Epidermal melanocyte (primary cell): ENCODE measurements at regions not wholly inside any gene's neighbourhood (a gene's known extent, or its start where the extent isn't known, plus 50 kb on each side); places are given as distances from the start of the nearest gene placed in this dataset.

Experiments used
- DNase-seq: peaks from one replicate; pipeline ENCODE4 v3.0.0; 2011; ENCODE audit warnings: low spot score; ENCODE audit not compliant: insufficient read length

DNA sequence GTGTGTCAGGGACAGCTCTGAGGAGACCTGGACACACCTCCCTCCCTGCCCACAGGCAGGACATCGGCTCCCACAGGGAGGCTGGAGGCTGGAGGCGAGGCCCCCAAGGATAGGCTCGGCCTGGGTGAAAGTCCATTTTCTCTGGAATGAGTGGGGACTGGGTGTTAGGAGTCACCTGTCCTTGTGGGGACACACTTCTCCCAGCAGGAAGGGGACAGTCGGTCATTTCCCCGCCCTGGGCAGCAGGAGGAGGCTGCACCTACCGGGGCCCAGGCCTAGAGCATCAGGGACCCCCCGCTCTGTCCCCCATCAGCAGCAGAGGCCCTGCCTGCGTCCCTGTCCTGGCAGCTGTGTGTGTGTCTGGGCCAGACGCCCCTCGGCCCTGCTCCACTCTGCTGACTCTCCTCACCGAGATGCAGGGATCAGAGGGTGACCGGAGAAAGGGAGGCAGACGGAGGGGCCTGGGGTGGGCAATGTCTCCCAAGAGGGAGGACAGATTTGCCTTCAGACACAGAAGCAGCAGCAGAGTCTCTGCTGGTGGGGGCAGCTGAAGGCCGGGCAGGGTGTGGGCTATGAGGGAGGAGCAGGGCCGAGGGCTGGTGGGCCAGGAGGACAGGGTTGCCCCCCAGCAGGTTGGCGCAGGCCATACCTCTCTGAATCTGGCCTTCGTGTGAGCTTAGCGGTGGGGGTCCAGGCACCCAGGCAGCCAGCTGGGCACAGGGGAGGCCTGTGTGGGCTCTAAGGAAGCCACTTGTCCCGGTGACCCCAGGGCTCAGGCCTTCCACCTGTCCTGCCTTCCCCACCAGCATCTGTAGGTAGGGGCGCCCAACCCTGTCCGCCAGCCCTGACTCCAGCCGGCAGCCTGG lies 125.7 kb upstream of the NKX1-1 start:
- DNase-seq, result no peak

DNA sequence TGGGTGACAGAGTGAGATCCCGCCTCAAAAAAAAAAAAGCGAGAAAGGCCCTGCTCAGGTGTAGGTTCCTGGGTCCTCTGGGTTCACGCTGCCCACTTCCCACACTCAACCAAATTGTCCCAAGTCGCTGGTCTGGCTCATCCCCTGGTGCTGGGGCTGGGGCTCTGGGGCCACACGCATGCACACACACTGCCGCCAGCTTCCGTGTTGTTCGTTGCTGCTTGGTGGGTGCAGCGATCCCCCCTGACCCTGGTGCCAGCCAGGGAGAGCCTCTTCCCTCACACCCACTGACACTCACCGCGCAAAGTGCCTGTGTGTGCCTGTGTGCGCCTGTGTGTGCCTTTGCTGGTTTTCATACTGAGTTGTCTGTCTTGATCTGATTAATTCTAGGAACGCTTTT lies 124.1 kb upstream of the NKX1-1 start:
- DNase-seq, result no peak

- DNase-seq, result no peak
Measured at GRCh38 chr4:1524761-1525160, 118.5 kb upstream of the NKX1-1 start.

DNA sequence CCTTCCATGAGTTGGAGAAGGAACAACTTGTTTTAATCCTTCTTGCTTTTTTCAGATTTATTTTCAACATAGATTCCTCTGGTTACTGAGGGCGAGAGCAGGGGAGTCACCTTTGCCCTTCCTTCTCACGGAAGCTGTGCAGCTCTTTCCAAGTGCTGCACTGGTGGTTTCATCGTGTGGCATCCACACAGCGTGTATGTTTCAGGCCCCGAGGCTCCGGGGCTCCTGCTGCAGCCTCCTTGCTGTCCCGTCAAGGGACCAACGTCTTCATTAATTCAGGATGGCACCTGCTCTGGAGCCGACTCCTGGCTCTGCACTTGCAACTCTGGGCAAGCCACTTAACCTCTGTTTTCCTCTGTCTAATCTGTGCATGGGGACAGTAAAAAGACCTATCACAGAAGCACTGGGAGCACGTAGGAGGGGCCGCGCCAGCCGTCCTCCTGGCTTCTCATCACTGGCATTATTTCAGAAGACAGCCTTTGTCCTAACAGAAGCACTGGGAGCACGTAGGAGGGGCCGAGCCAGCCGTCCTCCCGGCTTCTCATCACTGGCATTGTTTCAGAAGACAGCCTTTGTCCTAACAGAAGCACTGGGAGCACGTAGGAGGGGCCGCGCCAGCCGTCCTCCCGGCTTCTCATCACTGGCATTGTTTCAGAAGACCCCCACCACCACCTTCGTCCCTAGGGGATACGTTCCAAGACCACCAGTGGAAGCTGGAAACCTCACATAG lies 117.8 kb upstream of the NKX1-1 start:
- DNase-seq, result no peak

GRCh38 chr4:1523506-1523905 lies 117.3 kb upstream of the NKX1-1 start:
- DNase-seq, result no peak

GRCh38 chr4:1523033-1523432 lies 116.8 kb upstream of the NKX1-1 start:
- no peak for DNase-seq

DNA sequence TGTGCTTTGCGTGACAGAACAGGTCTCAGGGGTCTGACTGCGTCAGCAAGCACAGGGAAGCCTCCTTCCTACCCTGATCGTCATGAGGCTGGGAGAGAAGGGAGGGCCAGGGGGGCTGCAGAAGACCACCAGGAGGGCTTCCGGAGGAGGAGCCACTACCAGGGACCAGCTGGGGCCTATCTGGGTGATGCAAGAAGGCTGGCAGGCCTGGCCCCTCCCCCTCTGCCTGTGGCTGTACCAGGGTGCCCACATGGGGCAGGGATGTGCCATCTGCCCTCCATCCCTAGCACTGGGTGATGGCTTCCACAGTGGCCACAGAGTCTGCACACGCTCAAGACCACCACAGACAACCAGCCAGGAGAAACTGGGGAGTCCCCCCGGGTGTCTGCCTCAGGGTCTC lies 116.4 kb upstream of the NKX1-1 start:
- DNase-seq, result no peak

- no peak for DNase-seq
Measured at GRCh38 chr4:1521821-1522361, 115.6 kb upstream of the NKX1-1 start.

GRCh38 chr4:1520795-1521576 lies 114.7 kb upstream of the NKX1-1 start:
- peak; percentile 75 for DNase-seq

DNA sequence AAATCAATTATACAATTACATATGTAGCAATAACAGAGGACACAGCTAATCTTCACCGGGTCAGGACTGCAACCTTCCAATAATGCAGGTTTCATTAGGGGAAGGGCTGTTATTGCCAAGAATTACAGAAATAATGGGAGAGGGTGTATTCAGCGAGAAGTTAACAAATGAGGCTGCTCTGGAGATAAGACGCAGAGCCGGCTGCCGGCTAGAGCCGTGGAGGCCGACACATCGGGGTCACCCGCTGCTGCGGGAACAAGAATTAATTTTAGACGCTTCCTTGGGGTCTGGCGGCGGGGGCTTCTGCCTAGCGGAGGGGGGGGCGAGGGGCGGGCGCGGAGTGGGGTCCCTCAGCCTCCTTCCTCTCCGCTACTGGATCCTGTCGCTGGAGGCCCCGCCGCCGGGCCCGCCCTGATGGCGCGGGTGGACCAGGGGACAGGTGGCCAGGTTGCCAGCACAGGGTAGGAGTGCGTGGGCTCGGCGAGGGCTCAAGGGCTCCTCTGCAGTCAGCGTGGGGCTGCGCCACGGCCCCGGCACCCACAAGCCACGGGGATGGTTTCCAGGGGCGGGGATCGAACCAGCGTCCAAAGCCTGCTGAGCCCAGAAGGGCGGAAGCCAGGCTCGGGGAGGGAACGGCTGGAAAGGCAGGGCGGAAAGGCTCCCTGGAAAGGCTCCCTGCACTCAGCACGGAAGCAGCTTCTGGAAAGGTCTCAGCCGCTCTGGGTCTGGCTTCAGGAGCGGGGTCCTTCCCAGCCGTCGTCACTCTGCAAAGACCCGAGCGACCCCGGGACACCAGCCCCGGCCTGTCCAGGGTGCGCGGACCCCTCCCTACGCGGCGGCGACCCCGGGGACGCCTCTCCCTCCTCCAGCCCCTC lies 113.8 kb upstream of the NKX1-1 start:
- no peak for DNase-seq

DNA sequence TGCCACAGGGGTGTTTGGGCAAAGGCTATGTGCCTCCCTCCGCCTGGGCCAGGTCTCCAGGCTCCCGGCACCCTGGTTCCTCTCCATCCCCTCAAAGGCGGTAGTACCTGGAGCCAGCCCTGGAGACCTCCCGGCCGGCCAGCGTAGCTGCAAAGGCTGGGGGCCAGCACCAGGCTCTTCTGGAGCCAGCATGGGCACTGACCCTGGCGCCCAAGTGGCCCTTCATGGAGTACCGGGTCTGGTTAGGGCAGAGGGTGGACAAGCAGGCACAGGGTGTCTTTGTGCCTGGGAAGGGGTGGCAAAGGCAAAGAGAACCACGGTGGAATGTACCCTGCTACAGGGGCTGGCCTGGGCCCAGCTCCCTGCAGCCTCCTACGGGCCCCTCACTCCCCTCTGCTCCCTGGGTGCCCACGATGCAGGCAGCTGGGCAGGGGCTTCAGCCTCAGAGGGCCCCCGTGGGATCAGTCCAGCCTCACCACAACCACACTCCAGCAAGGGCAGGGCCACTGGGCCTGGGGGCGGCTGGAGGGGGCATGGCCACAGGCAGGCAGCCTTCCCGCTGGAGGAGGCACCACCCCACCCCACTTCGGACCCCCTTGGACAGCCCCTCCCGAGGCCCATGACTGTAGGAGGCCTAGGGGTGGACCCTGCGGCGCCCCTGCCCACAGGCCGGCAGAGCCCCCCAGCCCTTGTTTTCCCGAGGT lies 112.9 kb upstream of the NKX1-1 start:
- no peak for DNase-seq

DNA sequence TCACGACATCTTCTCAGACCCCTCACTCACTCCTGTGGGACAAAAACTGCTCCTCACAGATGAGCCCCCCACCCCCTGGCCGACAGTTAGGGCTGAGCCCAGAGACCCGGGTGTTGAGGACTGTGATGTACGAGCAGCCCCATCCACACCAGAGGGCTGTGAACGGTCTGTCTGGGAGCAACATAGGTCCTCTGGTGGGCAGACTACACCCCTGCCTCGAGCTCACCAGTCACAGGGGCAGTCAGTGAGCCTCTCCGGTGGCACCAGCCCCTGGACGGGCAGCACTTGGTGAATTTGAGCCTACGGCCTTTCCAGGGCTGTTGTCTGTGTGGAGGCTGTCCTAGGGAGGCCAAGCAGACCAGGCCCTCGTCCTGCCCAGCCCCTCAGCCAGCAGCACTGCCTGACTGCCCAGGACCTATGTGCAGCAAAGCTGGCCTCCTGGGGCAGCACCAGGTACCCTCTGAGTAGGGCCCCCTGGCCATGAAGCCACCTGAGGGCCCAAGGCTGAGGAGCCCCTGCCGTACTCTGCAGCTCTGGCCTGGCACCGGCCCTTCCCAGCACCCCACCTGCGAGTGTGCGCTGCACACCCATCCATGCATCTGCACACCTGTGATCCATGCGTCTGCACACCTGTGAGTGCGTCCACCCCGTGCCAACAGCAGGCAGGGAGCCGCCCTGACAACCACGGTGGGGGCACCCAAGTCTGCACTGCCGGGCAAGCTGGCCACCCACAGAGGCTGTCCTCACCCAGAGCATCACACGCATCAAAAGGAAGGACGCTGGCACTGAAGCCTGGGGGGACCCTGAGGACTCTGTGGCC lies 111.6 kb upstream of the NKX1-1 start:
- no peak for DNase-seq

DNA sequence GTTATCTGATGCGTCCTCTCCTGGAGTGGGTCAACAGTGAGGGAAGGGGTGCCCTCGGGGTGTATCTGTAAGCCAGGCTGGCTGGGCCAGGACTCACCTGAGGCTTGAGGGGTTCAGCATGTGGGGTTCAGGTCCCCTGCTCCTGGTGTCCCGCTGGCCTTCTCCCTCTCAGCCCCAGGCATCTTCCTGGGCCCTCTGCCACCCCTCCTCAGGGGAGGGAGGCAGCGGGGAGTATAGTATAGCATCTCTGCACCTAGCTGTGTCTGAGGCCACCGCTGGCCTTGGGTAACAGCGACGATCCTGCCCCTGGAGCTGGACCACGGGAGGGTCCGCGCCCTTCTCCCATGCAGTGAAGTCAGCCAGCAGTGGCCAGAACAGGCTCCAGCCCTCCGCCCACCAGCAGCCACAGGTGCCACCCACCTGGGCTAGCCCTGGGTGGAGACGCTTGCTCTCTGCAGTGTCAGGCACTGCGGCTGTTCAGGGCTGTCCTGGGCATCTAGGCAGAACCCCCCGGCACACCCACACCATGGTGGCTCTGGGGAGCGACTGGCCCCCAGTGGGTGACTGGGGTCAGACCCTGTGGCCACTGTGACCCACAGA lies 110.7 kb upstream of the NKX1-1 start:
- no peak for DNase-seq

- no peak for DNase-seq
Measured at GRCh38 chr4:1516261-1516660, 110.0 kb upstream of the NKX1-1 start.

GRCh38 chr4:1515763-1516162 lies 109.5 kb upstream of the NKX1-1 start:
- no peak for DNase-seq

DNA sequence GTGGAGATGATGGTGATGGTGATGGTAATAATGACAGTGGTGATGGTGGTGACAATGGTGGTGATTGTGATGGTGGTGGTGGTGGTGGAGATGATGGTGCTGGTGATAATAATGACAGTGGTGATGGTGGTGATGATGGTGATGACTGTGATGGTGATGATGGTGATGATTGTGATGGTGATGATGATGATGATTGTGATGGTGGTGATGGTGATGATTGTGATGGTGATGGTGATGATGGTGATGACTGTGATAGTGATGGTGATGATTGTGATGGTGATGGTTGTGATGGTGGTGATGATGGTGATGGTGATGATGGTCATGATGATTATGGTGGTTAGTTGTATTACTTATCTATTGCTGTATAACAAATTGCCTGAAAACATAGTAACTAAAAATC lies 108.9 kb upstream of the NKX1-1 start:
- DNase-seq, result no peak

DNA sequence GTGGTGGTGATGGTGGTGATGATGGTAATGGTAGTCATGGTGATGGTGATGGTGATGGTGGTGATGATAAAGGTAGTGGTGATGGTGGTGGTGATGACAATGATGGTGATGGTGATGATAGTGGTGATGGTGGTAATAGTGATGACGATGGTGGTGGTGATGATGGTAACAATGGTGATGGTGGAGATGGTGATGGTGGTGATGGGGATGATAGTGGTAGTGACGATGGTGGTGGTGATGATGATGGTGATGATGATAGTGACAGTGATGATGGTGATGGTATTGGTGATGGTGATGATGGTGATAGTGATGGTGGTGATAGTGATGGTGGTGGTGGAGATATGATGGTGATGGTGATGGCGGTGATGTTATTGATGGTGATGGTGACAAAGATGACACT lies 108.4 kb upstream of the NKX1-1 start:
- DNase-seq, result no peak

GRCh38 chr4:1513936-1514483 lies 107.8 kb upstream of the NKX1-1 start:
- no peak for DNase-seq
